ENCODE measurements at regions not wholly inside any gene's neighbourhood (a gene's known extent, or its start where the extent isn't known, plus 50 kb on each side); places are given as distances from the start of the nearest gene placed in this dataset.

DNA sequence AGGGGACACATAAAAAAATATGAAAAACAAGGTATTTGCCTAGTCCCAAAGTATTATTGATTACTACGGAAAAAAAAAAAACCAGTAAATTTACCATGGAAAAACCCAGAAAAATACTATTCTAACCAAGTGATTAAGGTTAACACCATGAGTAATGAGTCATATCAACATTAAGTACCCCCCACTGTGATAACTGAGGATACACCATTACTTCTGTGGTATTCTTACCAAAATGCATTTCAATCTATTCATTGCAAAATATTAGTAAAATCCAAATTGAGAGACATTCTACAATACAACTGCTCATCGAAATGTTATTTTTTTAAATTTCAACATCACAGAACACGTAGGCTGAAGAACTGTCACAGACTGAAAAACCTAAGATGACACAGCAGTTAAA lies 669.8 kb downstream of the ZEB2 start:
- no peak for DNase-seq (ENCODE audit: low spot score)

DNA sequence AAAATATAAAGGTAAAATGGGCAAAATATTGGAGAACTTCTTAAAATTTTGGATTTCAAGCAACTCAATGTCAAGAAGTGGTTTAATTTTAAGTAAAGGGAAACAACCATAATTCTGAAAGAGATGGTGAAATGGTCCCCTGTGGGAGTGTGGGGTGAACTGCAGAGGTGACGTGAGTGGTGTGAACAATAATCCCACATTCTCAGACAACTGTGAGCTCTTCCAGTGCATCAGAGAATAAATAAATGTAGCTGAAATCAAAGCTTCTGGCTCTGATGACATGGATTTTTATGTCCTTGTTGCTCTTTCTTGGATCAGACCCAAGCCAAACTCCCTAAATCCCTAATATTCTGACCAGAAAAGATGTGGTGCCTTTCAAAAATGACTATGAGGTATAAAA lies 672.7 kb downstream of the ZEB2 start:
- DNase-seq (ENCODE audit: low spot score) = no peak
- TF ChIP-seq, protein P1, sequence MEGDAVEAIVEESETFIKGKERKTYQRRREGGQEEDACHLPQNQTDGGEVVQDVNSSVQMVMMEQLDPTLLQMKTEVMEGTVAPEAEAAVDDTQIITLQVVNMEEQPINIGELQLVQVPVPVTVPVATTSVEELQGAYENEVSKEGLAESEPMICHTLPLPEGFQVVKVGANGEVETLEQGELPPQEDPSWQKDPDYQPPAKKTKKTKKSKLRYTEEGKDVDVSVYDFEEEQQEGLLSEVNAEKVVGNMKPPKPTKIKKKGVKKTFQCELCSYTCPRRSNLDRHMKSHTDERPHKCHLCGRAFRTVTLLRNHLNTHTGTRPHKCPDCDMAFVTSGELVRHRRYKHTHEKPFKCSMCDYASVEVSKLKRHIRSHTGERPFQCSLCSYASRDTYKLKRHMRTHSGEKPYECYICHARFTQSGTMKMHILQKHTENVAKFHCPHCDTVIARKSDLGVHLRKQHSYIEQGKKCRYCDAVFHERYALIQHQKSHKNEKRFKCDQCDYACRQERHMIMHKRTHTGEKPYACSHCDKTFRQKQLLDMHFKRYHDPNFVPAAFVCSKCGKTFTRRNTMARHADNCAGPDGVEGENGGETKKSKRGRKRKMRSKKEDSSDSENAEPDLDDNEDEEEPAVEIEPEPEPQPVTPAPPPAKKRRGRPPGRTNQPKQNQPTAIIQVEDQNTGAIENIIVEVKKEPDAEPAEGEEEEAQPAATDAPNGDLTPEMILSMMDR (IDR thresholded peaks at IDR 0.05; ENCODE audit: extremely low read depth, missing control alignments) = no peak

More for the DNA sequence above, 669.8 kb downstream of the ZEB2 start:
- TF ChIP-seq, protein P1 (IDR thresholded peaks at IDR 0.05; ENCODE audit: extremely low read depth, missing control alignments) = no peak

DNA sequence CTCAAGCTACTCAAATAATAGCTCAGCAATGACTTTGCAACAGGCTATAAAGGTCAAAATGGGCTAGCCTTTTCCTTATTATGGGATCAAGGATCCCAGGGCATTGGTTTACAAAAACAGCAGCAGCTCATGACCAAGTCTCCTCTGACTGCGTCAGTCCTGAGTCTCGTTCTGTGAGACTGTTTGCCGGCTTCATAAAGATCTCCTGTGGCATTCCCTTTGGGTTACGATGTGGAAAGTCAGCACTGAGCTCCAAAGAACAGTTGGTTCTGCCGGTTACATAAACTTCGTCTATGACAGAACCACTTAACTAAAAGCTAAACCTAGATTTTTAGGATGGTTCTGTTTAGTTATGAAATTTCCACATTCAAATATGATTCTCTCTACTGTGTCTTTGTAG lies 674.9 kb downstream of the ZEB2 start:
- no peak for DNase-seq (ENCODE audit: low spot score)
- TF ChIP-seq, protein P1 (IDR thresholded peaks at IDR 0.05; ENCODE audit: extremely low read depth, missing control alignments) = no peak

DNA sequence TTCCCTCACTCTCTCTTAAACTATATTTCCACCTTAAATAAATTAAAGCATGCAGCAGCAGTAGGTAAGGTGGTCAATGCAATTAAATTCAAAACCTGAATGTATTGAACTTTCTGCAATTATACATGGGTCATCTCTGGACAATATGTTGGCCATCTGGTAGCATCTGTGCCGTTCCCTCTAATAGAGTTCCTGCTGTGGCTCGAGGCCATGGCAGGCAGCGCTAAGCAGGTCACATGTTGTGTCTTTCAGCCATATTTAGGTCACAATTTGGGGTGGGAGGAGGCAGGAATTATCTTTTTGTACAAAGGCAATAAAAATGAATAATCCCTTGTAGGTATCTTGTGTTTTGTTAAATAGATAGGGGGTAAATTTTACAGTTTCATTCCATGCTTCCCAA lies 676.2 kb downstream of the ZEB2 start:
- TF ChIP-seq, protein P1 (IDR thresholded peaks at IDR 0.05; ENCODE audit: extremely low read depth, missing control alignments) = no peak
- DNase-seq (ENCODE audit: low spot score) = no peak

DNA sequence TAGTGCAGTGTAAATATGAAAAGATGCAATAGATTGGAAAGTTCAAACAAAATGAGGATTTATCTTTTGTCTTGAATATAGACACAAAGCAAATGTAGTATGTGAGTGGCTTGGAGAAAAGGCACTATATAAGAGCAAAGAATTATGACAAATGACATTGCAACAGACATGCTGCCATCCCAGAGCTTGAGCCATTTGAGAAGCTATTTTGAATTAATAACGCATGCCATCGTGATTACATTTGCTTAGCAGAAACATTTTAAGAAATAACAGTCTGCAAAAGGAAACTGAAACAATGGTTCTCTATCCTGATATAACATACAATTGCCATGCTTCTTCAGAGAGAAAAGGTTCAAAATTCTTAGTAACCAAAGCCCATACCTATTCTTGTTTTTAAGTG lies 677.1 kb downstream of the ZEB2 start:
- no peak for DNase-seq (ENCODE audit: low spot score)
- TF ChIP-seq, protein P1 (IDR thresholded peaks at IDR 0.05; ENCODE audit: extremely low read depth, missing control alignments) = no peak

DNA sequence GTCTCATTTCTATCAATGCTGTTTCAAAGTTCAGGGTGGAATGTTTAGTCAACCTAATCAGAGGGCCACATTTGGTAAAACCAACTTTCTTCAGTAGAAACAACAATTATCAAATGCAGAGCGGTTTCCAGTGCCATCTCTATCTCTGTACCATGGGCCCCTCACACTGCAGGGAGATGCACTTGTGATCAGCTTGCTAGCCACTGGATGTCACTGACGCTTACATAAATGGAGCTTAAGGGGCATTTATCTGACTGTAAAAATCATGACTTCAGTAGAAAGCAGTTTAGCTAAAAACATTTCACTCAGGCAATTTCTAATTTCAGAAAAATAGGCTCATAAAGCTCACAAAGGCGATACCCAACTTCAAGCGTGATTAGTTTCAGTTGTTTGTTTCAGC lies 678.0 kb downstream of the ZEB2 start:
- DNase-seq (ENCODE audit: low spot score) = no peak

DNA sequence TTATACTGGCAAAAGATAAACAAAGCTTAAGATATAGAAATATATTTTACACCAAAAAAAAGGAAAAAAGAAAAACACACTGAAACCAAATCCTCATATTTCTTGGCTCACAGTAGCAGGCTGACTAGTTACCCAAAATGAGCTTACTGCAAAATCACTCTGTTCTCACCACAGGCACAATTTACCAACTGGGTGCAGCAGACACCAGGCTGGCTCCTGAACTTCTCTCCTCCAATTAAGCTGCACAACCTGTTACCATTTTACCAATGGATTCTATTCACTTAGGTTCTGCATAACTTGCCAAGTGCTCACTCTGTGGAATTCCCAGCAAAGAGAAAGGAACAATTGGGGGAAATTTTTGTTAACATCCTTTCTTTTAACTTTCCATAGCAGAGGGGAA lies 679.3 kb downstream of the ZEB2 start:
- no peak for DNase-seq (ENCODE audit: low spot score)
- TF ChIP-seq, protein P1 (IDR thresholded peaks at IDR 0.05; ENCODE audit: extremely low read depth, missing control alignments) = no peak

More for the DNA sequence above, 678.0 kb downstream of the ZEB2 start:
- TF ChIP-seq, protein P1 (IDR thresholded peaks at IDR 0.05; ENCODE audit: extremely low read depth, missing control alignments) = no peak

Data from GM20000 (cell line).